G401 (cell line): ENCODE measurements at regions not wholly inside any gene's neighbourhood (a gene's known extent, or its start where the extent isn't known, plus 50 kb on each side); places are given as distances from the start of the nearest gene placed in this dataset.

Source experiments
- DNase-seq: peaks from one replicate; pipeline ENCODE4 v3.0.0-alpha.2; 2015; ENCODE audit warnings: low spot score
- in situ Hi-C: cut with HindIII; loops from 2 replicates; pipeline ENCODE4 v1.10.0; 2016; ENCODE audit warnings: low sequenced_read_pairs, mixed read lengths

DNA sequence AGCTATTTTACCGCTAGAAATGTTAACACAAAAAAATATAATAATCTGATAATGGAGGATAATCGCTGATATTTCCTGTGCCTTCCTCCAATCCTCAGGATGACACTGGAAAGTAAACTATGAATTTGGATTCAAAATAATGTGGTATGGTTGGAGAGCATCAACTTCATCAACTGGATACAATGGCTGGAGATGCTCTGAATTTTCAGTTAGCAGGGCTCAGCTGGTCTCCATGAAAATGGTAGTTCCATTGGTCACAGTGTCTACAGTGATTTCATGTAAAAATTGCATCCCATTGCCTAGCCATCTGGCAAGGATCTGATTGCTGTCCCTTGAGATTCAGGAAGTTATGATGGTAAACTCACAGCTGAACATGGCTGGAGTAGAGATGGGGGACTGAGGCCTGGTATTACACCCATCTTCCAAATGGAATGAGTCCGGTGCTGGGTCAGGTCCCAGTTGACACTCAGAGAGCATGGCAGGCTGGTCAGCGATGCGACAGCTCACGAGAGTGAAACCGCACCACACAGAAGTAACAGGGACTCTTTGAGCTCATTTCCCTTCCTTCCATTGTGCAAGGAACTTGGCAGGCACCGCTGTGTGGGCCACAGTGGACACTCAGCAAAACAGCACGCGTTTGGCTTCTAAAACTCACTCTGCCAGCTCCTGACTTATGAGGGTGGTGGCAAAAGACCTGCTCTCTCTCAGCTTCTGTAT, 142.4 kb upstream of the TNFAIP3 start:
- no peak for DNase-seq
- in situ Hi-C loops = no loop called here

DNA sequence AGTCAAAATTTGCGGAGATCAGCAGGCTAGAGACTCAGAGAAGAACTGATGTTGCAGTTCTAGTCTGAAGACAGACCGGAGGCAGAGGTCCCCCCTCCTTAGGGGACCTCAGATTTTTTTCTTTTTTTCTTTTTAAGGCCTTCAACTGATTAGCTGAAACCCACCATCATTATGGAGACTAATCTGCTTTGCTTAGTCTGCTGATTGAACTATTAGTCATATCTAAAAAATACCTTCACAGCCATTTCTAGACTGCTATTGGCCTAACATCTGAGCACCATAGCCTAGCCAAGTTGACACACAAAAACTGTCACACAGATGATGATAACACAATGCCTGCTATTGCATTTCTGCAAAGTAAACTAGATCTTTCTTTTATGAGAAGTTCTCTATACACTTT, 141.1 kb upstream of the TNFAIP3 start:
- DNase-seq = no peak
- in situ Hi-C loops = no loop called here

DNA sequence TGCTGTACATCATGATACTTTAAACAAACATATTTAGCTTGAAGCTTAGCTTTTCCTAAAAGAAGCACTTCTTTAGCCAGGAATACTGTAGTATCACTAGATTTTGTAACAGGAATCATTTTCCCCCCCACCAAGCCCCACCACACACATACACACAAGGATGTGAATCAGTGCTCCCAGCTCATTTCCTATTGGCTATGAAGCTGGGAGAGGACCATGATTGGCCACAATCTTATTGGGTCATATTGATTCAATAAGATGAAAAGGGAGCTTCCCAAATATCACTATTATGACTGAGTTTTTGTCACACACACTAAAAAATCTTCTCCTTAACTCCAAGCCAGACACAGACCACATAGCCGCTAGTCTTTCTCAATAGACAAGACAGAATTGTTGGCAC, 140.5 kb upstream of the TNFAIP3 start:
- in situ Hi-C loops = no loop called here
- no peak for DNase-seq

DNA sequence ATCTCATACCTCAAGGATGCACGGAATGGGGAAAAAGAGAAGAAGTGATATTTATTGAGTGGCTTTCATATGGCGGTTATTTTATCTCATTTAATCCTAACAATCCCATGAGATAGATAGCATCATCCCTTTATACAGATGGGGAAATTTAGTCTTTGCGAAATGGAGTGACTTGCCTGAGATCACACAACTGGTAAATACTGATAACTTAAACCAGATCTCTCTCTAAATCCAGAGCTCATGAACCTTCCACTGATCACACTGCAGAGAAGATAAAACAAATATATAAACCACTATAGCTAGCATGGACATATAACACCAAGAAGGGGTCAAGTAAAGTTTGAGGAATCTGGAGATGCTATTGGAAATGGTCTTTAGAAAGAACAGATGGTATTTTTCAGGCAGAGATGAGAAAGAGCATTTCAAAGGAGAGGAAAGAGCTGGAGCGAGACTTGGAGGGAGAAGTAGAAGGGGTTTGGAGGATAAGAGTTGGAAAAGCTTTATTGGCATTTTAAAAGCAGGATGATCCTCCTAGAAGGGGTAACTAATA, 139.8 kb upstream of the TNFAIP3 start:
- in situ Hi-C loops = no loop called here
- DNase-seq = no peak

DNA sequence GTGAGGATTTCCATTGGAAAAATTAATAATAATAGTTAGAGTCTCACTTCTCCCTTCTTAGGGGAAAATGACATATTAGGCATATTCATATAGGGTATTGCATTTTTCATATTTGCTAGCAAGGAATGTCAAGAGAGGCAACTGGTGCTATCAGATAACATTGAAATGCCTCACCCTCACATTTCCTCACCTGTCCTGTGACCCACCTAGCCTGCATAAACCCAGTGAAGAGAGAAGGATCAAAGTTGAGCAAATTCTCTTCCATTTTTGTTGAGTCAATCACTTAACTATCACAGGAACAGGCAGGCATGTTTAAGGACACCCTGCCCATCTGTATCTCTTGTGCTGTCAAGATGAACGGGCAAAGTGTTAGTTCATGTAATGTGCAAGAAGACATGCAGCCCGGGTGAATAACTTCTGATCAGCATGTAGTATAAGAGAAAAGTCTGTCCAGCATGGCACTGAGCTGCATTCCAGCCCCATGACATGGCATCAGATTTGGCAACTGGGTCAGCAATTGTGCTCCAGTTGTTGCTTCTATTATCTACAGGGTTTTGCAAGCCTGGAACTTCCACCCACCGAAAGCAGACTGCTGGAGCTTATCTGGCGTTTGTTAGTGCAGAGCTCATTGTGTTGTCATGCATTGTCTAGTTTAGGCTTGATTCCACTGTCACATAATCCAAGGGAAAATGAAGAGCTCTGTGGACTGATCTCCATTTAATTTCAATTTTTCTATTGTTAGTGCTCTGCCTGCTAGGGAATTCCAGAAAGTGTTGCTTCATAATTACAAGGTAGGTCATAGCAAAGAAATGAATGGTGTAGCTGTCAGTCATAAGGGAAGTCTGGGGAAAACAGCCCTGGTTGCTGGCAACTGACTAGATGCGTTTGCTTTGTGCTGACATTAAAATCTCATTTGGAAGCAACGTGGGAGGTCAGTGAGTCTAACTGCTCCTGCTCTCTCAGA, 138.4 kb upstream of the TNFAIP3 start:
- DNase-seq = no peak
- in situ Hi-C loops = no loop called here

DNA sequence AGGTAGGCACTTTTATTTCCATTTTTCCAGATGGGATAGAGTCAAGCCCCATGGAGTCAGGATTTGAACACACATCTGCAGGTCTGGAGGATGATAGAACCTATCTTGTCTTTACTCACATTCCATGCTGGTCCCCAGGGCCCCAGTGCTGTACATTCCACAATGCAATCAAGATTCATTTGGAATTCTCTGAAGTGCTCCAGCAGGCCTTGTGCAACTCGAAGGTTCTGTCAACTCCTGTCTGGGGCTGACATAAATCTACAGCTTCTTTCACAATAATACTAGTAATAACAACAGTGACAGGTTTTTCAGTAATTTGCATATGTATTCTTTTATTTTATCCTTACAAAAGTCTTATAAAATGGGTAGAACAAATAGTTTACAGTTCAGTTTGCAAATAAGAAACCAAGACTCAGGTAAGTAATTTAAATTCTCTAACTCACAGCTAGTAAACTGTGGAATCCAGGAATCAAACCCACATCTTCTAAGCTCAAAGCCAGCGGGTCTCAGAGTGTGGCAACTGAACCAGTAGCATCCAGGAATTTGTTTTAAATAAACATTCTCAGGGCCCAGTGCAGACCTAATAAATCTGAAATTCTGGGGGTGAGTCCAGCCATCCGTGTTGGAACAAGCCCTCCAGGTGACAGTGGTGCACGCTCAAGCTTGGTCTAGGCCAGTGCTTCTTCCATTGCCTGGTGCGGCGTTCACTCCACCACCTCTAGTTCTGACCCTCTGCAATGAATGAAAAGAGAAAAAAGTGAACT, 137.0 kb upstream of the TNFAIP3 start:
- no peak for DNase-seq
- in situ Hi-C loops = no loop called here

DNA sequence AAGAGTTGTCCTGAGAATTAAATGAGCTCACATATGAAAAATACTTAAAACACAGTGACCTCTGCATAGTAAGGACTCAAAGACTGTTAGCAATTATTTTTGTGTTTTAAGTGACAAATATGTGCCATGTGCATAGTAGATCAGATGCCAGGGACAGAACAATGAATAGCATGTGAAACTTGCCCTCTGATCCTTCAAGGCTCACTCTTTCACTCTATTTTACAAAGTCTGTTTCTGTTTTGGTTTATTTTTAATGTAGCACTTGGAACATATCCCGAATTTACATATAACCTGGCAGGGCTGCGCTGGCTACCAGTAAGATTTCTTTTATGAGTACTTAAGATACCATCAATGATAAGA, 135.5 kb upstream of the TNFAIP3 start:
- DNase-seq = no peak
- in situ Hi-C loops = no loop called here

DNA sequence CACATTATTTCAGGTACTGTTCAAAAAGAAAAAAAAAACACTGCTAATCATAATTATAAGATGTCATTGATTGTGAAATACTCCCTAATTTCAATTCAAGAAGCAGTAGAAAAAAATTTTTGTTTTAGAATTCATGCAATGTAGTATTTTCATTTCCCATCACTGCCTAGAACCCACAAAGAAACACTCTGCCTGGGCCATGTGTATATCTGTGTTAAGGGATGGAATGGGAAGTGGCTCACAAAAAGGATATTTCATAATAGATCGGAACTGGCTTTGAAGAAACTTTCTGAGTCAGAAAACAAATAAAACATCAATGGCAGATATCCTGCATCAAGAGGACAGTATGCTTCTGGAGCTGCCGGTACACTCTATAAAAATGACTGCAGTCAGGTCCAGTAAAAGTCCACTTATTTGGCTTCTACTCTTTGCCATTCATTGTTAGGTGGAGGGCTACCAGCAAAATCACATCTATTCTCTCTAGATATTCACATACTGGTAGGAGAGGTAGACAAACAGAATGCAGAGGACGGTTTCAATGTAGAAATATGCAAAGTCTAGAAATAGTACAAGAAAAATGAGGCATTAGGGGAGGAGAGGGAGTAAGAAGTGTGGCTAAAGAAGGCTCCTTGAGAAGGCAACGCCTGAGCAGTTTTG, 135.0 kb upstream of the TNFAIP3 start:
- in situ Hi-C loops = no loop called here
- DNase-seq = no peak

DNA sequence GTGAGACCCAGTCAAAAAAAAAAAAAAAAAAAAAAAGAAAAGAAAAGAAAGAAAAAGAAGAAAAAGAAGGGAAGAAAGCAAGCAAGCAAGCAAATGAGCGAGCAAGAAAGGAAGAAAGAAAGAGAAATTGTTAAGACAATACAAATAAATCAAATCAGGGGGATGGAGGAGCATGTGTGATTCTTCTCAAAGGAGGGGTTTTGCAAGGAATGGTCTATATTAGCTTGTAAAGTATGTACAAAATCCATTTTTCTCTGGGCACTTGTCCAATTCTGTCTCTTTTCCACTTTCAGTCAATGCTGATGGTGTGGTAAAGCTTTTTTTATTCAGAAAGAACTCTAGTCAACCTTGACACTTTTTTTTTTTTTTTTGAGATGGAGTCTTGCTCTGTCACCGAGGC, 133.7 kb upstream of the TNFAIP3 start:
- no peak for DNase-seq
- in situ Hi-C loops = no loop called here

DNA sequence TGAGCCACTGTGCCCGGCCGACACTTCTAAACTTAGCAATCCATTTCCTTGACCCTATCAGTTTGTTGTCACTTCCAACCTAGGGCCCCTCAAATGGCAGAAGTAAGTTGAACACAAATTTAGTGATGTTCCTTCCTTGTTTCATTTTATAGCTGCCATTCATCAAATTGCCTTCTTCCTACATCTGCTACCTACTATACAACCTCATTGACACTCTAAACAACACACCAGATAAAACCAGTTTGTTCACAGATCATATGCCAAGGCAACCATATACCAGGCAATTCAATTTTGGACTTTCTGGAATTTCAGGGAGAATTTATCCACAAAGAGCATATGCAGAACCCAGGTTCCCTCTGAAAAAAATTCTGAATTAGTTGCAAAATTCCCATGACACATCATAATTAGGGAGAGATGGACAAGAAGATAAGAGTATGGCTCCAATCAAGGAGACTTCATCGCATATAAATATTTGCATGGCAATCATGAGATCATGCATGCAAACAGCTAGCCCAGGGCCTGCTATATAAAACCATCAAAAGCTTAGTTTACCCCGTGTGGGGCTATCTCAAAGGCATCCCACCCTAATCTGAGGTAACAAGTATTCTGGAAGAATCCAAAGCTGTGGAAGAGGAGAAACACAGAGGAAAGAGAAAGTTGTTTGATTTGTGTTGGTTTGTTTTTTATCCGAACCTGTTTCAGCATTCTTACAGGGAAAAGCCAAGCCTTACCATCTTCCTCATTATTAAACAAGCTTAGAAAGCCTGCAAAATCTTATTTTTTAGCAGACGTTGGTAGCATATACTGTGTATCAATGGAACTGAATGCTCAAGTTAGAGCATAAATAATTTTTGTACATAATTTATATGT, 132.8 kb upstream of the TNFAIP3 start:
- in situ Hi-C loops = no loop called here
- DNase-seq = no peak

DNA sequence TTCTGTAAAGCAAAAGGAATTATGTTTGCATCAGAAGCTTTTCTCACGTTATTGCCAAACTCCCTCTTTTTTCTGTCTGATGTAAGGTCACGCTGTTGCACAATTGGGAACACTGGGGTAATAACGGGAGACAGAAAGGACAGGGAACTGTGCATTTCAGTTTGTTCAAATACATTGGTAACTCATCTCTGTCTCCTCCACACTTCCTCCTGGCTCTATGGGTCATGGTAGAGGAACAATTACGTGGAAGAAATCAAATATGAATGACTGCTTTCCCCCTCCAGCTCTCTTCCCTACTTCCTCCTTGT, 132.2 kb upstream of the TNFAIP3 start:
- in situ Hi-C loops = no loop called here
- no peak for DNase-seq

DNA sequence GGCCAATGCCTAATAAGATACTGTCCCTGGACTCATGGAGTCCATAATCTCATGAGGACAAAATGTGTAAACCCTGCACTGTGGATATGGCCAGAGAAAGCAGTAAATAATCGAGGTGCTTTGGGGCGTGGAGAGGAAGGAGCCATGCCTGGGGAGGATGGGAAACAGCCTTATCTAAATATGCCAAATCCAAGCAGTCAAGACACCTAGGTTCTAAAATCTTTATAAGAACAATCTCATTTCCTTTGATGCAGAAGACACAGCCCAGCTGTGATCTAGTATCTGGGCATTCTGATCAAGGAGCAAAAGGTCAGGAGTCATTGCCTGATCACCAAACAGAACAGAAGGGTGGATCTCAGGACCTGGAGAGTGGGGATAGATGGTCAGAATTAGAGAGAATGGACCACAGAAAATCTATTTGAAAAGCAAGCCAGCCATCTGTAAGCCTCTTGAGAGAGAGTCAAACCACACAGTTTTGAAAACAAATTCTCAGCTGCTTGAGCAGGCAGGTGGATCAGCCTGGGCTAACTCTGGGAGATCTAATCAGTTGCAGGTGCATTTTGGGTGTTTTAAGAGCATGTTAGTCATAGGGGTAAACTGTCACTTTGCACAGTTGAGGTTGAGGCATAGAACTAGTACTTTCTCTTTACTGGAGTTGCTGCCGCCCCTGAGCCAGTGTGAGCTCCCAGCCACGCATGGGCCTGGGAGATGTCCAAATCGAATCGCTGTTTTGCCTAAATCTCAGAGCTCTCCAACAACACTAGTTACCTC, 130.8 kb upstream of the TNFAIP3 start:
- no peak for DNase-seq
- in situ Hi-C loops = no loop called here

DNA sequence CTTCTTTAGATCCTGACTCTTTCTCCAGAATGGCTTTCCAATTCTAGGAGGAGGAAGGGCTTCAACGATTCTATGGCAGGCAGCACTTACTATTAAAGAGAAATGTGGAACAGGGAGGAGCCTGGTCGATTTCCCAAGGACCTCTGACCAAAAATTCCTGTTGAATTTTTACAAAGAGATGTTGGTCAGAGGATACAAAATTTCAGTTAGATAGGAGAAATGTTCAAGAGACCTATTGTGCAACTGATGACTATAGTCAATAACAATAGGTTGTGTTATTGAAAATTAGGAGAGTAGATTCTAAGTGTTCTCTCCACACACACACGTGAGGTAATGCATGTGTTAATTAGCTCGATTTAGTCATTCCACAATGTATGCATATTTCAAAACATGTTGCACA, 130.1 kb upstream of the TNFAIP3 start:
- DNase-seq = no peak

DNA sequence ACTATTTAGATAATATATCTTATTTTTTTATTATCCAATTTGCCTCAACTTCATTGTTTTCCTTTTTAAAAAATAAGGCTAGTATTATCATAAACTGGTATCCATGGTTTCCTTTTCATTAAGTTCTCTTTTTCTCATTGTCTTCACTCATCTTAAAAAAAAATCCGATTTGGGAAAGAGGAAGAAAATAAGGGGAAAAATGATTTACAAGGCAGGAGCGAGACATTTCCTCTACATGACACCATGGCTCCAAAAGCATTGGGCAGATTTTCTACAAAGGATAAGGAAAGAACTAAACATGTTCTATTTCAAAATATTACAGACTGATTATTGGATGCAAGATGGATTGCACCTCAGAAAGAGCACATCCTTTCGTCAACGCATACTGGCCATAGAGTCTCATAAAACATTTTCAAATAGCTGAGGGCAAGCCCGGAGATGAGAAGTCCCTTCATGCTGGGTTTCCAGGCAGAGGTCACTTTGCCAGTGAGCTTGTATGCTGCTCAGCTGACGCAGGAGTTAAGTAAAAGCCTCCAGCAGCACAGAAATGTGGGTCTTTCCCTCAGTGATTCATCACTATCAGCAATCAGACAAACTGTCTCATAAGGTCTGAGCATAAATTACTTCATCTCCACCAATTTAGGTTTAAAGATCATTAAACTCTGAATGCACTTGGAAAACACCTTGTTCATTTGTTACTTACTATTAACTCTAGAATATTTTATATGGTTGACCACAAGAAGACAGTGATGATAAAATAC, 129.0 kb upstream of the TNFAIP3 start:
- in situ Hi-C loops = no loop called here
- no peak for DNase-seq

More for the DNA sequence above, 130.1 kb upstream of the TNFAIP3 start:
- in situ Hi-C loops = no loop called here

DNA sequence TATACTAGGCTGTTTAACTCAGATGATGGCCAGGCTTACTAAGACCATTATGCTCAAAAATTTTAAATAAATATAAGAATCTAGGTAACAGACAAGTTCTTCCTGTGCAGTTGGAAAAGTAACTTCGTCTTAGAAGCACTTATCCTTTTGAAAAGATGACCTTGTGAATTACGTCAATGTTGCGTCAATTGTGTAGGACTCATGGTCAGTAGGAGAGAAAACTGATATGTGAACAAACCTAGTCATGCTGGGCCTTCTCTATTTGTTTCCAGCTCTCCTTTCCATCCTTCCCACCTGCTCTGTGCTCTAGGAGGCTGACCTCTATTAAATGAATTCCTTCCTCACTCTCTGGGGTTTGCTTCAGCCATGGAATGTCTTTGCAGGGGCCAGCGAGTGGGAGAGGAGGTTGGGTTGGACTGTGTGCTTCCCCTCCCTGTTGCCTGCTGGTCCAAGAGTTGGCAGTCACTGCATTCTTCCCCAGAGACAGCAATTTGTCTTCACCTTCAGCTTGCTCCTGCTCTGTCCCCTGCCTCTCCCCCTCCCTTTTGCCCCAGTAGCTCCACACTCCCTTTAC, 128.0 kb upstream of the TNFAIP3 start:
- in situ Hi-C loops = no loop called here
- no peak for DNase-seq

DNA sequence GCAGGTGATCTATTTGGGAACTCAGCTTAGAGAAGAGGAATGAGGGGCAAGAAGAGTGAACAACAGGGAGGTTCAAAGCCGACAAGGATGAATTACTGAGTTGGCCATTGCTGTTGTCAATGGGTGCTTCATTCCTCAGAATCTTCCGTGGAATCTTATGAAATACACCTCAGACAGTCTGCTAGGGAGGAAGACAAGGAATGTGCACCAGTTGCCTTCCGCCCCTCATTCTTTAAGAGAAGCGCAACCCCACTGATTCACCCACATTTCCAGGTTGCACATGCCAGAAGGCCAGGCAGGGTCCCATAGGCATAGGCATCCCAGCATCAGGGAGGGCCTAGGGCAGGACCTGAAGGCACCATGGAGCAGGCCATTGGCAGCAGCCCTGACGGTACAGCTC, 127.5 kb upstream of the TNFAIP3 start:
- in situ Hi-C loops = no loop called here
- no peak for DNase-seq
